ENCODE measurements at regions not wholly inside any gene's neighbourhood (a gene's known extent, or its start where the extent isn't known, plus 50 kb on each side); places are given as distances from the start of the nearest gene placed in this dataset.
"Not testable (repeated sequence)": the region's sequence is repeated elsewhere in the genome, so short reads cannot be mapped to it uniquely, and the experiment has no call there.

- Histone ChIP-seq H3K4me1 (ENCODE audit: control insufficient read depth in 2 of 2, insufficient read depth in 2 of 2, low read length in 2 of 2) (peaks cover 2 to 4% of the 10 kb centered on the region in 2 donors), H3K27ac (ENCODE audit: low read depth in 2 of 2, low read length in 2 of 2) (no peak overlapping the region), H3K9ac (ENCODE audit: low read depth in 1 of 2, low read length in 2 of 2) (no peak overlapping the region)
Measured at GRCh38 chr13:21902709-21903098, 231.8 kb downstream of the FGF9 start.

GRCh38 chr13:21905486-21905885, 234.6 kb downstream of the FGF9 start:
- no peak overlapping the region for H3K4me3 ChIP-seq (ENCODE audit: low read length in 2 of 2)
- H3K4me1 ChIP-seq (ENCODE audit: control insufficient read depth in 2 of 2, insufficient read depth in 2 of 2, low read length in 2 of 2) = peaks cover 0 to 2% of the 10 kb centered on the region in 2 donors
- no peak overlapping the region for H3K27ac ChIP-seq (ENCODE audit: low read depth in 2 of 2, low read length in 2 of 2)
- H3K36me3 ChIP-seq (ENCODE audit: control insufficient read depth in 2 of 2, insufficient read depth in 2 of 2, low read length in 2 of 2) = no peaks in the 10 kb centered on the region
- H3K9ac ChIP-seq (ENCODE audit: low read depth in 1 of 2, low read length in 2 of 2) = no peak overlapping the region
- no peaks in the 10 kb centered on the region for H3K9me3 ChIP-seq (ENCODE audit: control insufficient read depth in 2 of 2, low read length in 2 of 2)
- H3K27me3 ChIP-seq (ENCODE audit: control insufficient read depth in 2 of 2, insufficient read depth in 2 of 2, low read length in 2 of 2) = no peaks in the 10 kb centered on the region

More at GRCh38 chr13:21902709-21903098, 231.8 kb downstream of the FGF9 start:
- no peaks in the 10 kb centered on the region for H3K9me3 ChIP-seq (ENCODE audit: control insufficient read depth in 2 of 2, low read length in 2 of 2)
- no peaks in the 10 kb centered on the region for H3K36me3 ChIP-seq (ENCODE audit: control insufficient read depth in 2 of 2, insufficient read depth in 2 of 2, low read length in 2 of 2)
- H3K27me3 ChIP-seq (ENCODE audit: control insufficient read depth in 2 of 2, insufficient read depth in 2 of 2, low read length in 2 of 2) = no peaks in the 10 kb centered on the region
- H3K4me3 ChIP-seq (ENCODE audit: low read length in 2 of 2) = no peak overlapping the region

GRCh38 chr13:21909331-21909730, 238.5 kb downstream of the FGF9 start:
- no peak overlapping the region for H3K27ac ChIP-seq (ENCODE audit: low read depth in 2 of 2, low read length in 2 of 2)
- no peak overlapping the region for H3K9ac ChIP-seq (ENCODE audit: low read depth in 1 of 2, low read length in 2 of 2)
- no peaks in the 10 kb centered on the region for H3K27me3 ChIP-seq (ENCODE audit: control insufficient read depth in 2 of 2, insufficient read depth in 2 of 2, low read length in 2 of 2)
- no peaks in the 10 kb centered on the region for H3K36me3 ChIP-seq (ENCODE audit: control insufficient read depth in 2 of 2, insufficient read depth in 2 of 2, low read length in 2 of 2)
- H3K4me1 ChIP-seq (ENCODE audit: control insufficient read depth in 2 of 2, insufficient read depth in 2 of 2, low read length in 2 of 2) = no peaks in the 10 kb centered on the region
- H3K4me3 ChIP-seq (ENCODE audit: low read length in 2 of 2) = no peak overlapping the region
- no peaks in the 10 kb centered on the region for H3K9me3 ChIP-seq (ENCODE audit: control insufficient read depth in 2 of 2, low read length in 2 of 2)

GRCh38 chr13:21910546-21910945, 239.7 kb downstream of the FGF9 start:
- Histone ChIP-seq H3K4me1 (ENCODE audit: control insufficient read depth in 2 of 2, insufficient read depth in 2 of 2, low read length in 2 of 2) (no peaks in the 10 kb centered on the region), H3K27me3 (ENCODE audit: control insufficient read depth in 2 of 2, insufficient read depth in 2 of 2, low read length in 2 of 2) (no peaks in the 10 kb centered on the region), H3K9ac (ENCODE audit: low read depth in 1 of 2, low read length in 2 of 2) (no peak overlapping the region), H3K9me3 (ENCODE audit: control insufficient read depth in 2 of 2, low read length in 2 of 2) (no peaks in the 10 kb centered on the region), H3K36me3 (ENCODE audit: control insufficient read depth in 2 of 2, insufficient read depth in 2 of 2, low read length in 2 of 2) (no peaks in the 10 kb centered on the region), H3K27ac (ENCODE audit: low read depth in 2 of 2, low read length in 2 of 2) (no peak overlapping the region), H3K4me3 (ENCODE audit: low read length in 2 of 2) (no peak overlapping the region)

GRCh38 chr13:21911646-21912298, 240.9 kb downstream of the FGF9 start:
- no peaks in the 10 kb centered on the region for H3K27me3 ChIP-seq (ENCODE audit: control insufficient read depth in 2 of 2, insufficient read depth in 2 of 2, low read length in 2 of 2)
- H3K4me3 ChIP-seq (ENCODE audit: low read length in 2 of 2) = no peak overlapping the region
- H3K36me3 ChIP-seq (ENCODE audit: control insufficient read depth in 2 of 2, insufficient read depth in 2 of 2, low read length in 2 of 2) = no peaks in the 10 kb centered on the region
- H3K27ac ChIP-seq (ENCODE audit: low read depth in 2 of 2, low read length in 2 of 2) = no peak overlapping the region
- no peak overlapping the region for H3K9ac ChIP-seq (ENCODE audit: low read depth in 1 of 2, low read length in 2 of 2)
- H3K4me1 ChIP-seq (ENCODE audit: control insufficient read depth in 2 of 2, insufficient read depth in 2 of 2, low read length in 2 of 2) = no peaks in the 10 kb centered on the region
- no peaks in the 10 kb centered on the region for H3K9me3 ChIP-seq (ENCODE audit: control insufficient read depth in 2 of 2, low read length in 2 of 2)

GRCh38 chr13:21913010-21913409, 242.1 kb downstream of the FGF9 start:
- Histone ChIP-seq H3K36me3 (ENCODE audit: control insufficient read depth in 2 of 2, insufficient read depth in 2 of 2, low read length in 2 of 2) (no peaks in the 10 kb centered on the region), H3K9ac (ENCODE audit: low read depth in 1 of 2, low read length in 2 of 2) (no peak overlapping the region), H3K4me3 (ENCODE audit: low read length in 2 of 2) (no peak overlapping the region), H3K4me1 (ENCODE audit: control insufficient read depth in 2 of 2, insufficient read depth in 2 of 2, low read length in 2 of 2) (no peaks in the 10 kb centered on the region), H3K9me3 (ENCODE audit: control insufficient read depth in 2 of 2, low read length in 2 of 2) (no peaks in the 10 kb centered on the region), H3K27me3 (ENCODE audit: control insufficient read depth in 2 of 2, insufficient read depth in 2 of 2, low read length in 2 of 2) (no peaks in the 10 kb centered on the region), H3K27ac (ENCODE audit: low read depth in 2 of 2, low read length in 2 of 2) (no peak overlapping the region)

- Histone ChIP-seq H3K27me3 (ENCODE audit: control insufficient read depth in 2 of 2, insufficient read depth in 2 of 2, low read length in 2 of 2) (no peaks in the 10 kb centered on the region), H3K27ac (ENCODE audit: low read depth in 2 of 2, low read length in 2 of 2) (no peak overlapping the region), H3K4me3 (ENCODE audit: low read length in 2 of 2) (no peak overlapping the region), H3K9me3 (ENCODE audit: control insufficient read depth in 2 of 2, low read length in 2 of 2) (no peaks in the 10 kb centered on the region), H3K4me1 (ENCODE audit: control insufficient read depth in 2 of 2, insufficient read depth in 2 of 2, low read length in 2 of 2) (no peaks in the 10 kb centered on the region), H3K36me3 (ENCODE audit: control insufficient read depth in 2 of 2, insufficient read depth in 2 of 2, low read length in 2 of 2) (no peaks in the 10 kb centered on the region), H3K9ac (ENCODE audit: low read depth in 1 of 2, low read length in 2 of 2) (no peak overlapping the region)
Measured at GRCh38 chr13:21917086-21918015, 246.5 kb downstream of the FGF9 start.

GRCh38 chr13:21920802-21921201, 249.9 kb downstream of the FGF9 start:
- H3K4me1 ChIP-seq (ENCODE audit: control insufficient read depth in 2 of 2, insufficient read depth in 2 of 2, low read length in 2 of 2); H3K27me3 ChIP-seq (ENCODE audit: control insufficient read depth in 2 of 2, insufficient read depth in 2 of 2, low read length in 2 of 2); H3K36me3 ChIP-seq (ENCODE audit: control insufficient read depth in 2 of 2, insufficient read depth in 2 of 2, low read length in 2 of 2); H3K9ac ChIP-seq (ENCODE audit: low read depth in 1 of 2, low read length in 2 of 2); H3K4me3 ChIP-seq (ENCODE audit: low read length in 2 of 2); H3K9me3 ChIP-seq (ENCODE audit: control insufficient read depth in 2 of 2, low read length in 2 of 2); H3K27ac ChIP-seq (ENCODE audit: low read depth in 2 of 2, low read length in 2 of 2): not testable (repeated sequence)

- Histone ChIP-seq H3K9me3 (ENCODE audit: control insufficient read depth in 2 of 2, low read length in 2 of 2) (no peaks in the 10 kb centered on the region), H3K9ac (ENCODE audit: low read depth in 1 of 2, low read length in 2 of 2) (no peak overlapping the region), H3K36me3 (ENCODE audit: control insufficient read depth in 2 of 2, insufficient read depth in 2 of 2, low read length in 2 of 2) (no peaks in the 10 kb centered on the region), H3K27me3 (ENCODE audit: control insufficient read depth in 2 of 2, insufficient read depth in 2 of 2, low read length in 2 of 2) (no peaks in the 10 kb centered on the region), H3K4me1 (ENCODE audit: control insufficient read depth in 2 of 2, insufficient read depth in 2 of 2, low read length in 2 of 2) (no peaks in the 10 kb centered on the region), H3K4me3 (ENCODE audit: low read length in 2 of 2) (no peak overlapping the region), H3K27ac (ENCODE audit: low read depth in 2 of 2, low read length in 2 of 2) (no peak overlapping the region)
Measured at GRCh38 chr13:21924958-21925357, 254.1 kb downstream of the FGF9 start.

GRCh38 chr13:21925720-21926119, 254.8 kb downstream of the FGF9 start:
- H3K9me3 ChIP-seq (ENCODE audit: control insufficient read depth in 2 of 2, low read length in 2 of 2) = no peaks in the 10 kb centered on the region
- no peaks in the 10 kb centered on the region for H3K27me3 ChIP-seq (ENCODE audit: control insufficient read depth in 2 of 2, insufficient read depth in 2 of 2, low read length in 2 of 2)
- no peak overlapping the region for H3K9ac ChIP-seq (ENCODE audit: low read depth in 1 of 2, low read length in 2 of 2)
- H3K36me3 ChIP-seq (ENCODE audit: control insufficient read depth in 2 of 2, insufficient read depth in 2 of 2, low read length in 2 of 2) = no peaks in the 10 kb centered on the region
- H3K27ac ChIP-seq (ENCODE audit: low read depth in 2 of 2, low read length in 2 of 2) = no peak overlapping the region
- H3K4me1 ChIP-seq (ENCODE audit: control insufficient read depth in 2 of 2, insufficient read depth in 2 of 2, low read length in 2 of 2) = no peaks in the 10 kb centered on the region
- H3K4me3 ChIP-seq (ENCODE audit: low read length in 2 of 2) = no peak overlapping the region

All from mucosa of rectum (tissue), 2 donors.